RWPE2 (cell line): ENCODE measurements at regions not wholly inside any gene's neighbourhood (a gene's known extent, or its start where the extent isn't known, plus 50 kb on each side); places are given as distances from the start of the nearest gene placed in this dataset.
A peak's percentile ranks its signal among the peaks of the same experiment; 100 is the strongest.

Experiments used
- ATAC-seq: fragments of 200-7000 bp; cut with Tn5 transposase; 3 replicates; pipeline ENCODE4 v1.9.1; 2021; ENCODE audit warnings: low read depth
- DNase-seq: peaks from one replicate; pipeline ENCODE4 v3.0.0-alpha.2; 2020; ENCODE audit warnings: low spot score
- H3K27ac ChIP-seq: fragments of 450-650 bp; 2 replicates; pipeline ENCODE4 v1.5.1; 2017; ENCODE audit warnings: mild to moderate bottlenecking; ENCODE audit not compliant: poor library complexity, severe bottlenecking
- H3K27me3 ChIP-seq: fragments of 250-450 bp; sonication (Bioruptor Pico); 2 replicates; pipeline ENCODE4 v1.5.1; 2021; ENCODE audit warnings: mild to moderate bottlenecking, moderate library complexity; ENCODE audit not compliant: insufficient read depth, poor library complexity, severe bottlenecking
- H3K36me3 ChIP-seq: fragments of 250-450 bp; sonication (Bioruptor Pico); 2 replicates; pipeline ENCODE4 v1.5.1; 2020; ENCODE audit warnings: low read depth, mild to moderate bottlenecking, moderate library complexity
- H3K4me1 ChIP-seq: fragments of 250-450 bp; sonication (Bioruptor Pico); 2 replicates; pipeline ENCODE4 v1.5.1; 2021; ENCODE audit warnings: mild to moderate bottlenecking, moderate library complexity; ENCODE audit not compliant: insufficient read depth, poor library complexity, severe bottlenecking
- H3K4me3 ChIP-seq: fragments of 250-450 bp; sonication (Bioruptor Pico); 2 replicates; pipeline ENCODE4 v1.5.1; 2021; ENCODE audit warnings: mild to moderate bottlenecking, moderate library complexity; ENCODE audit not compliant: severe bottlenecking
- H3K9me3 ChIP-seq: fragments of 250-450 bp; sonication (Bioruptor Pico); 2 replicates; pipeline ENCODE4 v1.5.1; 2021; ENCODE audit warnings: mild to moderate bottlenecking, moderate library complexity; ENCODE audit not compliant: severe bottlenecking
- TF ChIP-seq, protein P1 (sequence below): fragments of 450-650 bp; IDR thresholded peaks from one replicate; pipeline ENCODE4 v1.5.1; 2017; ENCODE audit warnings: mild to moderate bottlenecking, moderate library complexity; ENCODE audit not compliant: poor library complexity, severe bottlenecking

DNA sequence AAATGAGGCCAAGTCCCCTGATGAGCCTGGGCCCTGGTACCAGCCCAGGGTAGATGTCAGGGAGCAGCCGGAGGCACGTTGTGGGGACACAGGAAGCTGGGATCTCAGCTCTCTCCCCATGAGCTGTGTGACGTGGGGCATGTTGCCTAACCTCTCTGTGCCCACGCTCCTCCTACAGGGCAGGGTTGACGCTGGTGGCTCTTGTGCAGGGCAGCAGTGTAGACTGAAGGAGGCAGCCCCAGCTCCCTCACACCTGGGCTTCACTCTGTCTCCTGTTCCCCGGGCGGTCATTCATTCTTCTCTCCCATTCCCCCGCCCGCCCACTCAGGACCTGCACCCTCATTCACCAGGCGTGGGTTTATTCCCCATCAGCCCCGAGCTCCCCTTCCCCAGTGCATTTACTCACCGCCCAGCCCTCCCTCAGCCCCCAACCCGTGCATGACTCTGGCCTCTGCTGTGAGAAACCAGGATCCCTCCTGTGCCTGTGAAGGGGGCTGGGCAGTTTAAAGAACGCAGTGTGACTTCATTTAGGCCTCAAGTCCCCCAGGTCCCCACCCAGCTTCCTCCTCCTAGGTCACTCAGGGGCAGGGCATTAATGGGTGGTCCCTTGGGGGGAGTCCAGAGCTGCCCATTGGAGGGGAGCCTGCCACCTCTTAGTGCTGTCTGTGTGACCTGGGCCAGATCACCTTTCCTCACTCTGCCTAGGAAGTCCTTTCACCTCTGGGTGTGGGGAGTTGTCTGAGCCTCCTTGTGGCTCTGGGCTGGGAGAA, 285.7 kb downstream of the PTPRU start:
- H3K27ac ChIP-seq = no peak overlapping the region
- DNase-seq (peak; percentile 29), ATAC-seq (no peak)
- no peak overlapping the region for H3K4me3 ChIP-seq
- TF ChIP-seq, protein P1, sequence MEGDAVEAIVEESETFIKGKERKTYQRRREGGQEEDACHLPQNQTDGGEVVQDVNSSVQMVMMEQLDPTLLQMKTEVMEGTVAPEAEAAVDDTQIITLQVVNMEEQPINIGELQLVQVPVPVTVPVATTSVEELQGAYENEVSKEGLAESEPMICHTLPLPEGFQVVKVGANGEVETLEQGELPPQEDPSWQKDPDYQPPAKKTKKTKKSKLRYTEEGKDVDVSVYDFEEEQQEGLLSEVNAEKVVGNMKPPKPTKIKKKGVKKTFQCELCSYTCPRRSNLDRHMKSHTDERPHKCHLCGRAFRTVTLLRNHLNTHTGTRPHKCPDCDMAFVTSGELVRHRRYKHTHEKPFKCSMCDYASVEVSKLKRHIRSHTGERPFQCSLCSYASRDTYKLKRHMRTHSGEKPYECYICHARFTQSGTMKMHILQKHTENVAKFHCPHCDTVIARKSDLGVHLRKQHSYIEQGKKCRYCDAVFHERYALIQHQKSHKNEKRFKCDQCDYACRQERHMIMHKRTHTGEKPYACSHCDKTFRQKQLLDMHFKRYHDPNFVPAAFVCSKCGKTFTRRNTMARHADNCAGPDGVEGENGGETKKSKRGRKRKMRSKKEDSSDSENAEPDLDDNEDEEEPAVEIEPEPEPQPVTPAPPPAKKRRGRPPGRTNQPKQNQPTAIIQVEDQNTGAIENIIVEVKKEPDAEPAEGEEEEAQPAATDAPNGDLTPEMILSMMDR = no peak
- H3K27me3 ChIP-seq = peaks cover 2% of the 10 kb centered on the region
- H3K9me3 ChIP-seq = no peaks in the 10 kb centered on the region
- no peaks in the 10 kb centered on the region for H3K4me1 ChIP-seq
- H3K36me3 ChIP-seq = no peaks in the 10 kb centered on the region

DNA sequence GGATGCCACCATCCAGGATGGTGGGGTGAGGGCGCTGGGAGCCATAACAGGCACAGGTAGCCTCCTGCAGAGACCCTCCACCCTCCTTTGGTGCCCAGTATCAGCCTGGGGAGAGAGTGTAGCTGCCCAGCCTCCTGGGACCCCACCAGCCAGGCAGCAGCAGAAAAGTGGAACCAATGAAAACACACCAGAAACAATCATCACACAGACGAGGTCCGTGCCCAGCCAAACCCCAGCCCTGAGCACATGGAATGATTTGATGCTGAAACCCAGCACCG, 285.1 kb downstream of the PTPRU start:
- Histone ChIP-seq H3K4me1 (no peaks in the 10 kb centered on the region), H3K4me3 (no peak overlapping the region), H3K27ac (no peak overlapping the region), H3K9me3 (no peaks in the 10 kb centered on the region), H3K36me3 (no peaks in the 10 kb centered on the region), H3K27me3 (no peaks in the 10 kb centered on the region)
- no peak for ATAC-seq
- TF ChIP-seq, protein P1 = no peak
- no peak for DNase-seq

DNA sequence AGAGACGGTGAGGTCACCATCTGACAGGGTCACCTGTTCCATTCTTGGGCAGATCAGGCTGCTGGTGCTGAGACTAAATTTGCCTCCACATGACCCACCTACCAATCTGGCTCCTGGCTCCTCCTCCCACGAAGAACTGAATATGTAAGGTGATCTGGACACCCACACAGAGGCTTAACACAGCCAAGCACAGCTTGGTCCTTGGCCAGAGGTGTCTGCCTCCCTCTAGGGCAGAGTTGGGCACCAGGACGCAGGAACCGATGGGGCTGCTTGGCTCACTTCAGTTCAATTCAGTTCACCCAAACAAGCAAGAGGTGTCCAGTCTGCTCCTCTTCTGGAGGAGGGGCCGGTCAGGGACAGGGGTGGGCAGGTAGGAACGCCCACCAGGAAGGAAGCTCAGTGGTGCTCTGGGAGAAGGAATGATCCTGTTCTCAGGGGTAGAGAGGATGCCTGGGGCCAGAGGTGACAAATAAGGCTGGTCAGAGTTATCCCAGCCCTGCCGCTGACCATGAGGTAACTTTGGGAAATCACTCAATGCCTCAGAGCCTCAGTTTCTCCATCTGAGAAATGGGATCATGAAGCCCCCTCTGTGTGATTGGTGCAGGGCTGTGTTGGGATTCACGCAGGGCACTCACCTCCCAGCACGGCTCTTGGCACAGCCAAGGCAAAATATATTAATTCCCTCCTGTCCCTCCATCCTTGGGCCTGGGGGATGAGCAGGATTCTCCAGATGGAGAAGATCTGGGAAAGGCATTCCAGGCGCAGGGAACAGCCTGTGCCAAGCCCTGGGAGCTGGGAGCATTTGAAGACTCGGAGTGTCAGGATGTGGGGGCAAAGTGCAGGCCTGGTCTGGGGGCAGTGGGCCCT, 284.5 kb downstream of the PTPRU start:
- Histone ChIP-seq H3K9me3 (no peaks in the 10 kb centered on the region), H3K4me1 (no peaks in the 10 kb centered on the region), H3K4me3 (no peak overlapping the region), H3K27ac (no peak overlapping the region), H3K27me3 (no peaks in the 10 kb centered on the region), H3K36me3 (no peaks in the 10 kb centered on the region)
- DNase-seq (peak; percentile 16), ATAC-seq (no peak)
- TF ChIP-seq, protein P1 = no peak

DNA sequence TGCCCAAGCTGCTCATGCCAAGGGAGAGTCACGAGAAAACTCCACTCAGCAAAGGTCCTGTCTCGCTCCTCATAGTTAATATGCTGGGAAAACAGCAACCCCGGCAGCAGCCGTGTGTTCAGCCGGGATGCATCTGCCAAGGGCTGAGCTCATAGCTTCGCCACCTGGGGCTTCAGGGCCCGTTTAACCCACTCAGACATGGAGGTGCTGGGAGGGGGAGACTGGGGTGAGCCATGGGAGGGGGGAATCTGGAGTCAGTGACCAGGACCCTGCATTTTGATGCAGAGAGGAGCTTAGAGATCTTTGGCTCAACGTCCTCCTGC, 283.4 kb downstream of the PTPRU start:
- no peak overlapping the region for H3K27ac ChIP-seq
- ATAC-seq (no peak), DNase-seq (peak; percentile 14)
- H3K36me3 ChIP-seq = no peaks in the 10 kb centered on the region
- no peaks in the 10 kb centered on the region for H3K27me3 ChIP-seq
- TF ChIP-seq, protein P1 = no peak
- H3K4me3 ChIP-seq = no peak overlapping the region
- H3K4me1 ChIP-seq = no peaks in the 10 kb centered on the region
- H3K9me3 ChIP-seq = no peaks in the 10 kb centered on the region
